GM23338 (cell line): ENCODE measurements at regions not wholly inside any gene's neighbourhood (a gene's known extent, or its start where the extent isn't known, plus 50 kb on each side); places are given as distances from the start of the nearest gene placed in this dataset.

Experiments
- ATAC-seq: fragments of 200-7000 bp; cut with Tn5 transposase; 3 replicates; pipeline ENCODE4 v1.9.1; 2020
- DNase-seq: peaks from one replicate; pipeline ENCODE4 v3.0.0-alpha.2; 2015; ENCODE audit warnings: low spot score
- H2AFZ ChIP-seq: fragments of 200-600 bp; sonication (generic); 2 replicates; pipeline ENCODE4 v1.8.0; 2016; ENCODE audit warnings: antibody characterized with exemption, mild to moderate bottlenecking, moderate library complexity
- H3F3A ChIP-seq: fragments of 200-600 bp; sonication (generic); replicated peaks from 2 replicates; pipeline ENCODE4 v1.8.0; 2017; ENCODE audit warnings: antibody characterized with exemption, mixed run types, low read depth
- H3K27ac ChIP-seq: fragments of 200-600 bp; sonication (generic); 2 replicates; pipeline ENCODE4 v1.6.1; 2016; ENCODE audit warnings: low read depth
- H3K27me3 ChIP-seq: fragments of 200-600 bp; sonication (generic); 2 replicates; pipeline ENCODE4 v1.8.0; 2016; ENCODE audit warnings: mild to moderate bottlenecking, mixed run types, moderate library complexity; ENCODE audit not compliant: insufficient read depth
- H3K36me3 ChIP-seq: fragments of 200-600 bp; sonication (generic); 2 replicates; pipeline ENCODE4 v1.8.0; 2016; ENCODE audit warnings: mild to moderate bottlenecking; ENCODE audit not compliant: insufficient read depth
- H3K4me1 ChIP-seq: fragments of 200-600 bp; sonication (generic); 2 replicates; pipeline ENCODE4 v1.8.0; 2016; ENCODE audit warnings: mild to moderate bottlenecking, moderate library complexity; ENCODE audit not compliant: insufficient read depth
- H3K4me2 ChIP-seq: fragments of 200-600 bp; sonication (generic); 2 replicates; pipeline ENCODE4 v1.7.1; 2017; ENCODE audit warnings: mixed run types
- H3K4me3 ChIP-seq: fragments of 200-600 bp; sonication (generic); 2 replicates; pipeline ENCODE4 v1.6.1; 2016; ENCODE audit warnings: mixed run types
- H3K79me2 ChIP-seq: fragments of 200-600 bp; sonication (generic); replicated peaks from 2 replicates; pipeline ENCODE4 v1.8.0; 2017; ENCODE audit warnings: mild to moderate bottlenecking; ENCODE audit not compliant: insufficient read depth
- H3K9me2 ChIP-seq: fragments of 200-600 bp; sonication (generic); 2 replicates; pipeline ENCODE4 v1.8.0; 2017; ENCODE audit not compliant: insufficient read depth
- H4K20me1 ChIP-seq: fragments of 200-600 bp; sonication (generic); replicated peaks from 2 replicates; pipeline ENCODE4 v1.8.0; 2017; ENCODE audit warnings: mild to moderate bottlenecking; ENCODE audit not compliant: insufficient read depth
- H3K27ac Mint-ChIP-seq: 2 replicates; pipeline ENCODE4 v1.8.0; 2020; ENCODE audit warnings: inconsistent platforms, mild to moderate bottlenecking, moderate library complexity, mixed read lengths
- H3K27me3 Mint-ChIP-seq: 3 replicates; pipeline ENCODE4 v1.8.0; 2022; ENCODE audit warnings: low read depth, mild to moderate bottlenecking, moderate library complexity, mixed read lengths, inconsistent platforms; ENCODE audit not compliant: insufficient read depth, poor library complexity
- H3K36me3 Mint-ChIP-seq: 3 replicates; pipeline ENCODE4 v1.8.0; 2021; ENCODE audit warnings: low read depth, mild to moderate bottlenecking, inconsistent platforms, moderate library complexity, mixed read lengths
- H3K4me1 Mint-ChIP-seq: 3 replicates; pipeline ENCODE4 v1.8.0; 2020; ENCODE audit warnings: mild to moderate bottlenecking, inconsistent platforms, mixed read lengths
- H3K4me3 Mint-ChIP-seq: 3 replicates; pipeline ENCODE4 v1.8.0; 2021; ENCODE audit warnings: moderate library complexity, mild to moderate bottlenecking, inconsistent platforms, mixed read lengths
- H3K9me3 Mint-ChIP-seq: 3 replicates; pipeline ENCODE4 v1.8.0; 2020; ENCODE audit warnings: moderate library complexity, mild to moderate bottlenecking, inconsistent platforms, mixed read lengths
- CREB1 ChIP-seq: fragments of 250-450 bp; sonication (Bioruptor Pico); IDR thresholded peaks from 2 replicates; pipeline ENCODE4 v1.5.0; 2020; ENCODE audit warnings: low read depth, mild to moderate bottlenecking, moderate library complexity
- JUNB ChIP-seq: IDR thresholded peaks from one replicate; pipeline ENCODE4 v1.6.1; 2016; ENCODE audit warnings: antibody characterized with exemption; ENCODE audit not compliant: unreplicated experiment
- REST ChIP-seq: IDR thresholded peaks from one replicate; pipeline ENCODE4 v1.6.1; 2018; ENCODE audit warnings: antibody characterized with exemption; ENCODE audit not compliant: unreplicated experiment
- ZNF462 ChIP-seq: fragments of 250-450 bp; sonication (Bioruptor Pico); IDR thresholded peaks from 2 replicates; pipeline ENCODE4 v1.5.0; 2020; ENCODE audit warnings: mild to moderate bottlenecking, moderate library complexity

- Histone ChIP-seq H3K27me3 (no peaks in the 10 kb centered on the region), H4K20me1 (no peaks in the 10 kb centered on the region), H3K4me1 (no peaks in the 10 kb centered on the region), H3K4me2 (no peak overlapping the region), H3F3A (no peaks in the 10 kb centered on the region), H3K27ac (no peak overlapping the region), H2AFZ (no peak overlapping the region), H3K9me2 (no peaks in the 10 kb centered on the region), H3K79me2 (no peaks in the 10 kb centered on the region), H3K4me3 (no peak overlapping the region), H3K36me3 (no peaks in the 10 kb centered on the region)
- Mint-ChIP-seq H3K9me3 (no peaks in the 10 kb centered on the region; the same call in 2 of the 3 replicates), H3K4me1 (no peaks in the 10 kb centered on the region), H3K27ac (no peak overlapping the region), H3K27me3 (no peaks in the 10 kb centered on the region), H3K4me3 (no peak overlapping the region), H3K36me3 (no peaks in the 10 kb centered on the region)
- TF ChIP-seq ZNF462 (CRISPR knock-in tag), result no peak
- TF ChIP-seq REST, result no peak
- no peak for TF ChIP-seq JUNB
- no peak for TF ChIP-seq CREB1
- ATAC-seq (no peak), DNase-seq (no peak)
These were observed 294.6 kb upstream of the PRICKLE1 start for GRCh38 chr12:42884116-42884515.
